ENCODE measurements at regions not wholly inside any gene's neighbourhood (a gene's known extent, or its start where the extent isn't known, plus 50 kb on each side); places are given as distances from the start of the nearest gene placed in this dataset.

- no peaks in the 10 kb centered on the region for H3K36me3 ChIP-seq (replicated peaks)
- H3K27me3 ChIP-seq (replicated peaks) = no peaks in the 10 kb centered on the region
- TF ChIP-seq CTCF (IDR thresholded peaks at IDR 0.05; ENCODE audit: low read depth, low read length, missing control alignments) = no peak
- DNase-seq = no peak
- H3K4me3 ChIP-seq (ENCODE audit: low read depth, low read length) = no peak overlapping the region
- in situ Hi-C loops (cut with HindIII; ENCODE audit: low pct_ligation_motif_present, low sequenced_read_pairs) = no loop called here
- H3K27ac ChIP-seq = no peak overlapping the region
Observed at GRCh38 chr2:217669831-217670230, 333.0 kb downstream of the TNS1 start.

GRCh38 chr2:217667512-217667911 is 335.3 kb downstream of the TNS1 start:
- in situ Hi-C loops (cut with HindIII; ENCODE audit: low pct_ligation_motif_present, low sequenced_read_pairs) = no loop called here
- no peaks in the 10 kb centered on the region for H3K36me3 ChIP-seq (replicated peaks)
- DNase-seq = no peak
- H3K27me3 ChIP-seq (replicated peaks) = no peaks in the 10 kb centered on the region
- no peak overlapping the region for H3K4me3 ChIP-seq (ENCODE audit: low read depth, low read length)
- no peak for TF ChIP-seq CTCF (IDR thresholded peaks at IDR 0.05; ENCODE audit: low read depth, low read length, missing control alignments)
- no peak overlapping the region for H3K27ac ChIP-seq

- no peaks in the 10 kb centered on the region for H3K27me3 ChIP-seq (replicated peaks)
- TF ChIP-seq CTCF (IDR thresholded peaks at IDR 0.05; ENCODE audit: low read depth, low read length, missing control alignments) = no peak
- H3K4me3 ChIP-seq (ENCODE audit: low read depth, low read length) = no peak overlapping the region
Observed at GRCh38 chr2:217667035-217667434, 335.8 kb downstream of the TNS1 start.

GRCh38 chr2:217666338-217666737 is 336.5 kb downstream of the TNS1 start:
- Histone ChIP-seq H3K4me3 (ENCODE audit: low read depth, low read length) (no peak overlapping the region), H3K36me3 (replicated peaks) (no peaks in the 10 kb centered on the region), H3K27me3 (replicated peaks) (no peaks in the 10 kb centered on the region), H3K27ac (no peak overlapping the region)
- in situ Hi-C loops (cut with HindIII; ENCODE audit: low pct_ligation_motif_present, low sequenced_read_pairs) = no loop called here
- no peak for DNase-seq
- TF ChIP-seq CTCF (IDR thresholded peaks at IDR 0.05; ENCODE audit: low read depth, low read length, missing control alignments) = no peak

More at GRCh38 chr2:217667035-217667434, 335.8 kb downstream of the TNS1 start:
- no peak overlapping the region for H3K27ac ChIP-seq
- no peaks in the 10 kb centered on the region for H3K36me3 ChIP-seq (replicated peaks)
- in situ Hi-C loops (cut with HindIII; ENCODE audit: low pct_ligation_motif_present, low sequenced_read_pairs) = no loop called here
- DNase-seq = no peak

- in situ Hi-C loops (cut with HindIII; ENCODE audit: low pct_ligation_motif_present, low sequenced_read_pairs) = no loop called here
- Histone ChIP-seq H3K4me3 (ENCODE audit: low read depth, low read length) (no peak overlapping the region), H3K27me3 (replicated peaks) (no peaks in the 10 kb centered on the region), H3K36me3 (replicated peaks) (no peaks in the 10 kb centered on the region), H3K27ac (no peak overlapping the region)
- no peak for TF ChIP-seq CTCF (IDR thresholded peaks at IDR 0.05; ENCODE audit: low read depth, low read length, missing control alignments)
- no peak for DNase-seq
Observed at GRCh38 chr2:217664761-217665160, 338.0 kb downstream of the TNS1 start.

- Histone ChIP-seq H3K27me3 (replicated peaks) (no peaks in the 10 kb centered on the region), H3K4me3 (ENCODE audit: low read depth, low read length) (no peak overlapping the region), H3K27ac (no peak overlapping the region), H3K36me3 (replicated peaks) (no peaks in the 10 kb centered on the region)
- in situ Hi-C loops (cut with HindIII; ENCODE audit: low pct_ligation_motif_present, low sequenced_read_pairs) = no loop called here
- TF ChIP-seq CTCF (IDR thresholded peaks at IDR 0.05; ENCODE audit: low read depth, low read length, missing control alignments) = no peak
- no peak for DNase-seq
Observed at GRCh38 chr2:217662984-217663602, 339.7 kb downstream of the TNS1 start.

All from brain microvascular endothelial cell (primary cell).